ENCODE measurements at regions not wholly inside any gene's neighbourhood (a gene's known extent, or its start where the extent isn't known, plus 50 kb on each side); places are given as distances from the start of the nearest gene placed in this dataset.
A peak's percentile ranks its signal among the peaks of the same experiment; 100 is the strongest.

DNA sequence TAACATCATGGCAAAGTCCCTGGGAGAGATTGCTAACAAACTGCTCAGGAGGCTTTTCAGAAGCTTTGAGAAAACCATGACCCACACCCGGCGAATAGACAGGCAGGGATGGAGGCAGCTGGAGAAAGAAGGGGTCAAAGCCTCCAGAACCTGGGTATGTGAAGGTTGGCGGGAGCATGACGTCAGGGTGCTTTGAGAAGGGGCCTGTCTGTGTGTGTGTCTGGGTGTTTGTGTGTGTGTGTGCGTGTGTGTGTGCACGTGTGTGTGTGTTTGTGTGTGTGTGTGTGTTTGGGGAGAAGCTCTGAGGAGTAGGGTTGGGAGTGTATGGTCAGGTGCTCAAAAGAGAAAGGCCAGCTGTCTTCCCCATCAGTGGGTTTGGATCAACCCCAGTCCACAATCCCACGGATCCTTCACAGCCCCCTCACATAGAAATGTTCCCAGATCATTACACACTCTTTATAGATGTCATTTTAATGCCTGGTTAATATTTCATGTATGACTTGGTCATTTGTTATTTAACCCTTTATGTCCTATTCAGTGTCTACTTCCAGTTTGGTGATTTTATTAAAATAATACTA, 254.1 kb upstream of the SMIM21 start:
- no peak for DNase-seq (ENCODE audit: low read depth, low spot score)

DNA sequence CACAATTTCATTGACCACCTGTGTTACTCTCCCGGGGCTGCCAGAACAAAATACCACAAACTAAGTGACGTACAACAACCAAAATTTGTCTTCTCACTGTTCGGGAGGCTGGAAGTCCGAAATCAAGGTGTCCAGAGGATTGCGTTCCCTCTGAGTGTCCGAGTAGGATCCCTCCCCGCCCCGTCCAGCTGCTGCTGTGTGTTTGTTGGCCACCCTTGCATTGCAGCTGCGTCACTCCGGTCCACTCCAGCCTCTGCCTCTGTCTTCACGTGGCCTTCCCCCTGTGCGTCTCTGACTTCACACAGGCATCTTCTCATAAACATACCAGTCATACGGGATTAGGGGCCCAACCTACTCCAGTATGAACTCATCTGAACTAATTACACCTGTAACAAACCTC, 251.8 kb upstream of the SMIM21 start:
- DNase-seq (ENCODE audit: low read depth, low spot score): no peak

DNA sequence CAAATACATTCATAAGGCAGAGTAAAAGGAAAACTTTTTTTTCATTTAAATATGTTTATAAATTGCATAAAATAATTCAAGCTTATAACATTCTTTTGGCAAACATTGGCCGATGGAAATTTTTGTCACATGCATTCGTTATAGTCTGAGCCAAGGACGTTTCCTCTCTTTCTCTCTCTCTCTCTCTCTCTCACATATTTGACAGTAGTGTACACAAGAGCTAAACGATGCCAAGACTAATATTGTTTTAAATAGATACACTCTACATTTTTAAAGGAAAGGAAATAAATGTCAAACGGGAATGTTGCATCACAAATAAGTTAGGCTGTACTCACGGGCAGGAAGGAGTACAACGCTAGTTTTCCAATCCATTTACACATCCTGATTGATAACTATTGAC, 251.1 kb upstream of the SMIM21 start:
- DNase-seq (ENCODE audit: low read depth, low spot score): no peak

DNA sequence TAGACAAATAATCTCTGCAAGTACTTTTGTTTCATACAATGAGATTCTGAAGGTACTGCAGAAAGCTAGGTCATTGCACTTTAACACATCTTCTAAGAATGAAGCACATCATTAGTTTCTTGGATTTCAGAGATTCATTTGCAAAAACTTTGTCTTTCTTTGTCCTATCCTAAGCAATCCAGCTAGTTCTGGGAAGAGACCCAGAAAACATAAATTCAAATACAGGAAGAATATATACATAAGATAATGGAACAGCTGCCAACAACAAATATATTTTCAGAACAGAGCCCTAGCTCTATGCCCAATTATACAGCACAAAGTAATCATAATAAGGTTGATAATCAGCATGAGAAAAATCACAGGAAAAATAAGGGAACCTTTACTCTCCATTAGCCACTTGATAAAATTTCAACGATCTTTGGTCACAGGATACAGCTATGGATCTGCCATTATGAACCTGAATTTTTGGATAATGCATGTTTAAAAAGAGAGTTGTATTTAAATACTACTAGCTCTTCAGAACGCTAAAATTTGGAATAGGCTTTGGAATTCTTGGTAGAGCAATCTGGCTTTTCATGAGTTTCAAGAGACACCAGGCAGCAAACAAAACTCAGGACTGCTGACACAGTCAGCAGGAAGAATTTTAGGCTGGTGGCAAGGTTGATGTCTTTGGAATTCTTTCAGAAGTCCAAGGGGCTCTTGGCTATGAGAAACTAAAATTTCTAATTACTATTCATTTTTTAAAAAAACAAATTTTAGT, 250.4 kb upstream of the SMIM21 start:
- no peak for DNase-seq (ENCODE audit: low read depth, low spot score)

DNA sequence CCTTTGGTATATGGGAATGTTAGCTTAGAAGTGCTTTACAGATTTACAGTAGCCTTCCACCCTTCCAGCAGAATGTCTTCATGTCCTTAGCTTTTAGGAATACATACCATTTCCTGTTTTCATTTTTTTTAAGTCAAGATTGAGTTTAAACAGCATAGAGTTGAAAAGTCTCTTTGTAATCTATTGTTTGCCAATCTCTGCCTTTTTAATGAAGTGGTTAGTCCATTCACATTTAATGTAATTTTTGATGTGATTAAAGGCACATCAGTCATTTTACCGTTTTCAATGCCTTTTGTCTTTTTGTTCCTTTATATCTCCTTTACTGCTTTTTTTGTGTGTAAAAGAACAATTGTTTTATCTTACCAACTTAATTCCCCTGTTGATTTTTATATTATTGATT, 233.4 kb upstream of the SMIM21 start:
- DNase-seq (ENCODE audit: low read depth, low spot score): no peak

DNA sequence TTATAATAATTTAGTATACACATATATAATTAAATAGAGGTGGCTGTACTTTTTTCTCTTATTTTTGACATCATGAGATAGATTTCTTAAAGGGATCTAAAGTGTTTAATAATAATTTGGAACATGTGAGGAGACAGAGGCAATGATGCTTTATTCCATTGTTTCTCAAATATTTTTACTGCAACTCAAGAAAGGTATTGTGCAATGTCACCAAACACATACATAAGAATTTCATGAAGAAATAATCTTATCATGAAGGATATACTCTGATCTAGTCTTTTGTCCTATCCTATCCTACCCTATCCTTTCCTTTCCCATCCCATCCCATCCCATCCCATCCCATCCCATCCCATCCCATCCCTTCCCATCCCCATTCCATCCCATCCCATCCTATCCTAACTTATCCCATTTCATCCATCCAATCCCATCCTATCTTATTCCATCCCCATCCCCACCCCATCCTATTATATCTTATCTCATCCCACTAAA, 232.1 kb upstream of the SMIM21 start:
- DNase-seq (ENCODE audit: low read depth, low spot score): no peak

DNA sequence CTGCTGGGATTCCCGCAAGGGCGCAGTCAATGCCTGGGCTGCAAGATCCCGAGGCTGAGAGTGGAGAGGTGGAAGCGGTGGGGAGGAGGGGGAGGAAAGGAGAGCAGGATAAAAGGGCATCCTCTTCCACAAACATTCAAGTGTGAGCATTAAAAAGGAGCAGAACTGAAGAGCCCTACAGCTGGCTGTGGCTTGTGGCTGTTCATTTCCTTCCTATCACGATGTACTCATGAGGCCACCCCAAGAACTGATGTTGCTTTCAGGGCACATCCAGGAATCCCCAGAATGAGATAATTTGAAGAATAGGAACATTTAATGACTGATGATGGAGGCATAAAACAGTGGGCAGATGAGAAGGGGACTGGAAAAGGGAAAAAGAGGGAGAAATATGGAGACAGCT, 230.8 kb upstream of the SMIM21 start:
- no peak for DNase-seq (ENCODE audit: low read depth, low spot score)

DNA sequence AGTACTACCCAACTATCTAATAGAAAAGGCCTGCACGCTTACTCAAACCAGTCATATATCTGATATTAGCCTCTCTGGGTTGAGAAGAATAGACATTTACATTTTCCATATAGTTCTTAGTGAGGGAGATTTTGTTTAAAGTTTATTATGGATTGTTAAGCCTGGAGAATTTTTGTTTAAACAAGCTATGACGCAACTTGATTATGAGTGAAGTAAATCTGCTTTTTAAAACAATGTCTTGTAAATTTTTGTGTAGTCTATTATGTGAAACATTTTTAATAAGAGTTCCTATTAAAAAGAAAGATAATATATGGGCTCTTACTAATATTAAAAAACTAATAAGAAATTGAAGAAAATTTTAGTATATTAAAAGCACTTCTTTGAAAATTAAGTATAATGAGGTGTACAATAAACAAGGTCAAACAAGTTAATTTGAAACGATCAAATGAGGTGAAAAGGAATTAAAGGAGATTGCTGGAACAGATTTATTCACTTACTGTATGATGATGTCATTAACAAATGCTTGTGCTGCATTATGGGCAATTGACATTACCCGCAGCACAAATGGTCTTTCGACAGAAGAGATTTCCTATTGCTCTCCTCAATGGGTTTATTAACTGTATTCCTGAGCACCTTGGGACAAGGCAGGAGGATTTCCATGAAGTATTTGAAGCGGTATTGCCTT, 229.2 kb upstream of the SMIM21 start:
- DNase-seq (ENCODE audit: low read depth, low spot score): no peak

DNA sequence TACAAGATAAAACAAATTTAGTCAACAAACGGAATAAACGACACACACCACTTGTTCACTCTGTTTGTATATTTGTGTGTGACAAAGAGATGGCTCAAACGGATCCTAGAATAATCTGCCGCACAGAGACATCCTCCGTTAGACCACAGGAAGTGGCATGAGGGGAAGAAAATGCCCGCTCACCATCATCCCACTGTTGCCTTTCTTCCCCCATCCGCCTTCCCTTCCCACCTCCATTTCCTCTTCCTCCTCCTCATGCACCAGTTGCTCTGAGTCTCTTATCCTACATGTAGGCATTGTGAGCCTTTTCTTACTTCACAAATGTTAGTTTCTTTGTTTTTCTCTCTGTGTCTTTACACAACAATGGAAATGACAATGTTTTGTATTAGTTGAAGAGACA, 228.5 kb upstream of the SMIM21 start:
- no peak for DNase-seq (ENCODE audit: low read depth, low spot score)

DNA sequence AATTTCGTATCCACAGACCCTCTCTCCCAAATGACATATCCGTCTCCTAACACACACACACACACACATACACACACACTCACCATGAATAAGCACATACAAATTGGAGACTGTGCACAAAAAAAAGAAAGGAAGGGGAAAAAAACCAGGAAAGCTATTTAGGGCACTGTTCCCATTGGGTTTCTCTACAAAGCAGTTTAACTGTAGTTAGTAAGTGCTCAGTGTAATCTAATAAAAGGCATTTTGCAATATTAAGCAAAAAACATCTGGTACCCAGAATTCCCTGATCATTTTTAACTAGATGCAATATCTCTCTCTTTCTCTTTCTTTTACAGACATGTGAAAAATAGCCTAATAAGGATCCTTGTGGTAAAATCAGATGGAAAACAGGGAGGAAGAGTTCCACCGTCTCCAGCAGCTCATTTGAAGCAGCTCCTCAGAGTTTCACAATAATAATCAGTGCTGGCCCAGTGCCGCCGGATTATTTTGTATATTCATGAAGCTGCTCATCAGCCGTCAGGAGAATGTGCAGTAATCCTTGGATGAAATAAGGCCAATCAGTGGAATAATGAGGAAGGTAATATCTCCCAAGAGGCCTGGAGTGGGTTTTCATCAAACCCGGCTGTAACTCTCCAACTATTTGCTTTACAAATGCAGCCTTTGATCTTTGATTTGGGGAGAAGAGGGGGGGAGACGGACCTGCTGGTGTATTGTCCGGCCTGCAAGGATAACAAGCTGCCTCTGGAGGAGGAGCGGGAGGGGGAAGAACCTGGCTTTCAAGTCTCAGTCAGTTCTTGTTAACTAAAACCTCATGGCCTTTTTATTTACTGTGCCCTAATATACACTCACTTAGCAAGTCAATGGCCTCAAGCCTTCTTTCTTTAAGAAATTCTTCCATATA, 227.6 kb upstream of the SMIM21 start:
- peak; percentile 33 for DNase-seq (ENCODE audit: low read depth, low spot score)

DNA sequence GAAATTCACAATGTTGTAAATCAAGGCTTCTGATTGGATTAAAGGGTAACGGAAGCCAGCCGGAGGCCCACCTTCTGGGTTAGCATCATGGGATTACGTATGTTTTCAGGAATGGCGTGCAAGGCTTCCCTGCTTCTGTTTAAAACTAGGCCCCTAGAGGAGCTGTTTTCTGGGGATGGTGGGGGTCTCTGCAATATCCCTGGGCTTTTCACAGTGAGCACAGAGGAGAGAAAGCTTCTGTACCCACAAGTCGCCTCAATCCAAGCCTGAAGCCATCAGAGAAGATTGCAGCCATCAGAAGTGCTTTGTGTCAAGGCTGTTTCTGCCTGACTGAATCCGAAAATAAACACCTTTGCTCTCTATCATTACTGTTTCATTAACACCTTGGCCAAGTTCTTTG, 226.9 kb upstream of the SMIM21 start:
- DNase-seq (ENCODE audit: low read depth, low spot score): no peak

DNA sequence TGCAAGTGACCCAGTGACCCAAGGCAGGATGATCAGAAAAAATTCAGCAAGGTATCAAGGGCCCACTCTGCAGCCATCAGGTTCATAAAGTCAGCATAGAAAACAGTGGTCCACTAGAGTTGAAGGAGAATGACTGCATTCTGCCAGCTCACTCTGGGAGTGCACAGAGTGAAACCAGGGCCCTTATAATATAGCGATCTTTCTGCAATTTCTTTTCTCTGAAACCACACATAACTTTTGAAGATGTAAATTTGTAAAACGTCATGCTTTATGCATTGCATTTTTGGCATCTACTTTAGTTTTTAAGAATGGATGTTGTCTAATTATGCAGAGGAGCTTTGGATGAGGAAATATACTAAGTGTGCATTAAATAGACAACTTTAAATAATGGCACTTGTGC, 225.0 kb upstream of the SMIM21 start:
- DNase-seq (ENCODE audit: low read depth, low spot score): no peak

DNA sequence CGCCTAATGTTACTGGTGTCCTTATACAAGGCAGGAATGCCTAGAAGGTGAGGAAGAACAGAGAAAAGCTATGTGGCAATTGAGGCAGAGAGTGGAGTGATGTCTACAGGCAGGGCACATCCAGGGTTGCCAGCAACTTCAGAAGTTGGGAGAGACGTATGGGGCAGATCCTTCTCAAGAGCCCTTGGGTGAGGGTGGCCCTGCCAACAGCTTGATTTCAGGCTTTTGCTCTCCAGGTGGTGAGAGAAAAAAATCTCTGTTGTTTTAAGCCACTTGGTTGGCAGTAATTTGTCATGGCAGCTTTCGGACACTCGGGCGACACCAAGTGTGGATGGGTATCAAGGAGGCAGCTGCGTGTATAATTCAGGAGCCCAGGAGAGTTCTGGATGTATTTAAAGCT, 217.4 kb upstream of the SMIM21 start:
- DNase-seq (ENCODE audit: low read depth, low spot score): no peak

DNA sequence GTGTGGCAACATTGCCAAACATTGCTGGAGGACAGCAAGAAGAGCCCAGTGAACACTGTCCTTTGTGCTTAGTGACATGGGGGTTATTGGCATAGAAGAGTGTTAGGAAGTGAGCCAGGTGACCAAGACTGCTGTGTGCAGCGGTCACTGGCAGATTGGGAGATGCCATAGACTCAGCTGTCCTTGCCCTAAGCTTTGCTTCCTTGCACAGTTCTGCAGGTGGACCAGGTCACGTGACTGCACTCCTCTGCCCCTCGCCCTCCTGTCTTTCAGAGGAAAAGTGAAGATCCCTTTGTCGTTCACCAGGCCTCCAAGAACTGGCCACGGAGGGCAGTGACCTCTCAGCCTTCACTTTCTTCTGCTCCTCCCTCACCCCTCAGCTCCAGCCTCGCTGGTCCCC, 215.6 kb upstream of the SMIM21 start:
- no peak for DNase-seq (ENCODE audit: low read depth, low spot score)

DNA sequence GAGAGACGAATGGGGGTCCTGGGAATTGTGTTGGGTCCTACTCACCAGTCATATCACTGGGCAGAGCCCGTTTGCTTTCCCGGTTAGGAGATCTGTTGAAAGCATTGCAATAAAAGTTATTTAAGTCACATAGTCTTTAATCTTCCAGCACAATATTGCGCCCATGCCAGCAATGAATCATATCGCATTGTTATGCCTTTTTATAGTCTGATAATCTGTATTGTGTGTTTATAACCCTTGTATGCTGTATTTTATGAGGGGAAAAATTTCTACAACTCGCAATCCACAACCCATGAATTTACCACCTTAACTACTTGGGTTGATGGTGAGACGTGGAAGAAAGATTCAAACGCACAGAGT, 211.9 kb upstream of the SMIM21 start:
- DNase-seq (ENCODE audit: low read depth, low spot score): no peak

DNA sequence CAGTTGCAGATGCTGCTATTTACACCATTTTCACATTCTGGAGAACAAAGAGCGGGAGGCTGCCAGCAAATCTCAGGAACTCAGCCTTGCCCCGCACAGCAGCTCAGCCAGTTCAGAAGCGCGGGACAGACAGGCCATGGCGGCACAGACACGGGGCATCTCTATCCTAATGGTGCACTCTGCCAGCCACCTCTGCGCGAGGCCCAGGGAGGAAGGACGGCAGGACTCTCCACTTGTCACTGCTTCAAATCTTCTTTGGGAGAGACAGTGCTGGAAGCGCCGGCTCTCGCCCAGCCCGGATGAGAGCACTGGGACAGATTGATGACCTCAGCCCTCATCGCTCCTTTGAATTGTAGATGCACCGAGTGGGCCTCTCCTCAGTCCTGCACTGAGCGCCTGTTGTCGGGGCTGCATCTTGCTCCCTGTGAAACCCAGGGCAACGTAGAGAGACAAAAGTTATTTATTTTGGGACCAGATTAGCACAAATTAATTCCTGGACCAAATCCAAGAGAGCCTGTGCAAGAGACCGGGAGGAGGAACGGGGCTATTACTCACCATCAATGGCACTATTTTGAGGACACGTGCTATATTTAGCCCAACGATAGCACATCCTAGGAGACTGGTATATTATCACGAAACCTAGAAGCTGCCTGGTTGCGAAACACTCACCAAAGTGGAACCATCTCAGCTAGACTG, 211.4 kb upstream of the SMIM21 start:
- DNase-seq (ENCODE audit: low read depth, low spot score): peak; percentile 42

DNA sequence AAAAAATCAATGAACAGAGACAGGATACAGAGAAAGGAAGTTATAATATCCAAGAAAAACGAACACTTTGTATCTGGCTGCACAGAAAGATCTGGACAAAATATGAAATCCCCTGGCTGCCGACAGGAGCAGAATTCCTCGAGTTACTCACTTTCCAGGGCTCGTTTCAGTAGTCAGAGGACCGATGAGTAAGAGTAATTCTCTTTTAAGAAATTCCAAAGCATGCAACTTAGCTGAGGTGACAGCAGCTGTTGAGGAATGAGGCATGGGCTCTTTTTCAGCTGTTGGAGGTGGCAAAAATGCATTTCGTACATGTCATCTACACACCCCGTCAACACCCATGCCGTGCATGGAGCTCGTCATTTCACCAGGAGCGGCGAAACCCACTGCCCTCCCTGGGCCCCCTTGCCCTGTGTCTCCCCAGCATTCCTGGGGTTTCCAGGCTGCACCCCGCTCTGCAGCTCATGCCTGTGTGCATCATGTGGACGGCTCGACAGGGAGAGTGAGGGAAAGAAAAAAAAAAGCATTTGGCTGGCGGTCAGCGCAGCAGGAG, 210.8 kb upstream of the SMIM21 start:
- no peak for DNase-seq (ENCODE audit: low read depth, low spot score)

DNA sequence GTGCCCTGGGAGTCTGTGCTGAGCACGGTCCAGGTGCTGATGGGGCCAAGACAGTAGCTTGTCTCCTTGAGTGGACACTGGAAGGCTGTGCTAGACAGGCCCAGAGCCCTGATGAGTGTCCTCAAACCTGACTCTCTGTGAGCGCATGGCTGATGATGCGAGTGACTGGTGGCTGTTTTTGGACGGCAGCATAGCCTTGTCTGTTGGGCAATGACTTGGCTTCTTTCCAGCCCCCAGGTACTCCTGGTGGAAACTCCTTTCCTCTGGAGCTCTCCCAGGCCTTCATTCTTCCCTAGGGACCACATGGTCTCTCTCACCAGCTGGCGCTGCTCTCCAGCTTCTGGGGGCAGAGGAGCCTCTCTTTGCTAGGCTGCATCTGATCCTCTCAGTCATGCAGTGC, 207.6 kb upstream of the SMIM21 start:
- no peak for DNase-seq (ENCODE audit: low read depth, low spot score)

DNA sequence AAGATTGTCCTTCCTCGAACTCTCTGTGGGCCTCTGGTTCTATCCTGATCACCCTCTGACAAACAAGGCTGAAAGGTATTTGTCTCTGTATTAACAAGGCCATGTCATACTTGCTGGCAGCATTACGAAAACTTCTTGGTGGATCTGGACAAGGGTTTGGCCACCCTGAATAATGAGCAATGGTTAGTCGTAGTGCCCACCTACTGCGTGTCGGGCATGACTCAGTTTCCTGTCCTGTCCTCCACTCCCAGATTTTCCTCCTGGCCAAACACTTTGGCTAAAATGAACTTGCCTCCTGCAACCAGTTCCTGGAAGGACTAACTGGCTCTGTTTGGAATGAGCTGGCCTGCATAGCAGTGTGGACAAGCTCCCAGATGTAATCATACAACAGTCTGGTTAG, 198.5 kb upstream of the SMIM21 start:
- no peak for DNase-seq (ENCODE audit: low read depth, low spot score)

DNA sequence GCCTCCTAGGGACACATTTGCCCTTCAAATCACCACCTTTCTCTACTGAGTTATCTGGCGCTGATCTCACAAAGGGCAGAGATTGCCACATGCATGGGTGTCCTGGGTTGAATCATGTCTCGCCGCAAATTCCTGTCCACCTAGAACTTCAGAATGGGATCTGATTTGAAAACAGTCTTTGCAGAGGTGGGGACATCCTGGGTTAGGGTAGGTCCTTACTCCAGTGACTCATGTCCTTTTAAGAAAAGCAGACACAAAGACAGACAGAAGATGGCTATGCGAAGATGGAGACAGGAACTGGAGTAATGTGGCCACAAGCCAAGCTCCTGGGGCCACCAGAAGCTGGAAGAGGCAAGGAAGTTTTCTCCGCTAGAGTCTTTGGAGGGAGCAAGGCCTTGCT, 197.4 kb upstream of the SMIM21 start:
- no peak for DNase-seq (ENCODE audit: low read depth, low spot score)

DNA sequence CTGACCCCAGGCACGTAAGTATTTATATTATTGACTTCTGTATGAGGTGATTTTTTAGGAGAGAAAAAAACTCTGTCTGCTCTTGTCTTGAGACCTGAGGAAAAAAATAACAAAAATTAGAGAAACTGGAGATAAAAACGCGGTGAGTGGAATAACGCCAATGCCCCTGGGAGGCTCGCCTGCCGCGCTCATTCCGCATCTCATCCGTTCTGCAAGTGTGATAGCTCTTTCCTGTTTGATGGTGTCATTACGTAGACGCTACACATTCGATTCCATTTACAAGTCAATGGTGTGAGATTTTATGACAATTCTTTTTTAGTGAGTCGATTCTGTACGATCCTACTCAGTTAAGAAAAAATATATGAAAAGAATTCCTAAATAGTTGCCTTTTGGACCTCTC, 194.3 kb upstream of the SMIM21 start:
- no peak for DNase-seq (ENCODE audit: low read depth, low spot score)

Measured in iPS DF 19.7 (cell line).